Uterus (tissue), 3 donors: ENCODE measurements at regions not wholly inside any gene's neighbourhood (a gene's known extent, or its start where the extent isn't known, plus 50 kb on each side); places are given as distances from the start of the nearest gene placed in this dataset.

Experiments used
- DNase-seq, 2 donors: peaks; one replicate each; pipeline ENCODE4 v3.0.0-alpha.2; 2019 to 2020
- H3K27ac ChIP-seq, 2 donors: fragments of 200-600 bp; sonication (generic); 1 replicate in 1 of 2; 2 replicates in 1 of 2; pipeline ENCODE4 v1.5.1; 2016 to 2018
- H3K27me3 ChIP-seq, 2 donors: fragments of 200-600 bp; sonication (generic); one replicate each; pipeline ENCODE4 v1.5.1; 2018 to 2019; ENCODE audit warnings: control low read depth in 1 of 2
- H3K36me3 ChIP-seq, 2 donors: fragments of 200-600 bp; sonication (generic); one replicate each; pipeline ENCODE4 v1.5.1; 2019; ENCODE audit warnings: control low read depth in 1 of 2
- H3K4me1 ChIP-seq, 2 donors: fragments of 200-600 bp; sonication (generic); one replicate each; pipeline ENCODE4 v1.5.1; 2018 to 2019; ENCODE audit warnings: control low read depth in 1 of 2
- H3K4me3 ChIP-seq, 2 donors: fragments of 200-600 bp; sonication (generic); 1 replicate in 1 of 2; 2 replicates in 1 of 2; pipeline ENCODE4 v1.5.1; 2018 to 2019; ENCODE audit warnings: mild to moderate bottlenecking in 1 of 2
- H3K9me3 ChIP-seq, 2 donors: fragments of 200-600 bp; sonication (generic); one replicate each; pipeline ENCODE4 v1.5.1; 2019; ENCODE audit warnings: control low read depth in 1 of 2
- POLR2A ChIP-seq, 2 donors: fragments of 450-650 bp; IDR thresholded peaks; one replicate each; pipeline ENCODE4 v1.6.1; 2016; ENCODE audit warnings: antibody characterized with exemption in 2 of 2, mild to moderate bottlenecking in 1 of 2, moderate library complexity in 1 of 2
- intact Hi-C: fragments of 100-400 bp; cut with DNase I; formaldehyde crosslinking; loops from one replicate; pipeline ENCODE4 v1.15.1; 2023; ENCODE audit warnings: low total_unique reads
- TF ChIP-seq, protein P1 (sequence below), 4 experiments: fragments of 200-600 bp in 2 of 4; fragments of 450-650 bp in 2 of 4; sonication (generic) in 2 of 4; IDR thresholded peaks; one replicate each; pipeline ENCODE4 v1.5.1; 2016 to 2019; ENCODE audit warnings: antibody characterized with exemption in 4 of 4, mild to moderate bottlenecking in 2 of 4, moderate library complexity in 1 of 4
- donor health status: DM: yes; HTN: yes; CAD: no.

DNA sequence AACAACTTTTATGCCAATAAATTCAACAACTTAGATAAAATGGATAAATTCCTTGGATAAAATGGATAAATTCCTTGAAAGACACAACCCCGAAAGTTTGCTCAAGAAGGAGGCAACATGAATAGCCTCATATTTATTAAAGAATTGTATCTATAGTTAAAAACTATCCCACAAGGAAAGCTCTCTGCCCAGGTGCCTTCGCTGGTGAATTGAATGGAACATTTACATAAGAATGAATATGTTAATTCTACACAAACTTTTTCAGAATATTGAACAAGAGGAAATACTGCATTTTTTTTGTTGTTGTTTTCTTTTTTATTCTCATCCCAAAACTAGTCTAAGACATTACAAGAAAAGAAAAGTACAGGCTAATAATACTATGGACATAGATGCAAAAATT, 805.3 kb upstream of the RAB6C start:
- no peaks in the 10 kb centered on the region for H3K36me3 ChIP-seq
- no peaks in the 10 kb centered on the region for H3K27me3 ChIP-seq
- TF ChIP-seq POLR2A (IDR thresholded peaks at IDR 0.05): no peak
- TF ChIP-seq, protein P1, sequence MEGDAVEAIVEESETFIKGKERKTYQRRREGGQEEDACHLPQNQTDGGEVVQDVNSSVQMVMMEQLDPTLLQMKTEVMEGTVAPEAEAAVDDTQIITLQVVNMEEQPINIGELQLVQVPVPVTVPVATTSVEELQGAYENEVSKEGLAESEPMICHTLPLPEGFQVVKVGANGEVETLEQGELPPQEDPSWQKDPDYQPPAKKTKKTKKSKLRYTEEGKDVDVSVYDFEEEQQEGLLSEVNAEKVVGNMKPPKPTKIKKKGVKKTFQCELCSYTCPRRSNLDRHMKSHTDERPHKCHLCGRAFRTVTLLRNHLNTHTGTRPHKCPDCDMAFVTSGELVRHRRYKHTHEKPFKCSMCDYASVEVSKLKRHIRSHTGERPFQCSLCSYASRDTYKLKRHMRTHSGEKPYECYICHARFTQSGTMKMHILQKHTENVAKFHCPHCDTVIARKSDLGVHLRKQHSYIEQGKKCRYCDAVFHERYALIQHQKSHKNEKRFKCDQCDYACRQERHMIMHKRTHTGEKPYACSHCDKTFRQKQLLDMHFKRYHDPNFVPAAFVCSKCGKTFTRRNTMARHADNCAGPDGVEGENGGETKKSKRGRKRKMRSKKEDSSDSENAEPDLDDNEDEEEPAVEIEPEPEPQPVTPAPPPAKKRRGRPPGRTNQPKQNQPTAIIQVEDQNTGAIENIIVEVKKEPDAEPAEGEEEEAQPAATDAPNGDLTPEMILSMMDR (IDR thresholded peaks at IDR 0.05): no peak
- no peak overlapping the region for H3K27ac ChIP-seq
- intact Hi-C loops: no loop called here
- H3K4me3 ChIP-seq: no peak overlapping the region
- no peaks in the 10 kb centered on the region for H3K4me1 ChIP-seq
- DNase-seq: no peak
- no peaks in the 10 kb centered on the region for H3K9me3 ChIP-seq

DNA sequence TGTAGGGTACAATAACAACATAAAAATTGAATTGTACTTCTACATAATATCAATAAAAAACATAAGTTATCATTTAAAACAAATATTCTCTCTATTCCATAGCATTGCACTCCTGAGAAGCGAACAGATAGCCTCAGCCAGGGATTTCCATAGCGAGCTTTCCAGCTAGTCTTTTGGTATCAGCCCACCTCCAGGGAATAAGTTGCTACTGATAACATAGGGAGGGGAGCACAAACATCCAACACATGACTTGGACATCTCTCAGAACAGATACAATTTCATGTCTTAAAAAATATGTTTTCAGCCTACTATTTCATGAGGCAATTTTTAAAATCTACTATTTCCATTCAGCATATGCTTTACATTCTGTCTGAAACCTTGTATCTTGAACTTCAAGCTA, 804.4 kb upstream of the RAB6C start:
- Histone ChIP-seq H3K27me3 (no peaks in the 10 kb centered on the region), H3K36me3 (no peaks in the 10 kb centered on the region), H3K27ac (no peak overlapping the region), H3K9me3 (no peaks in the 10 kb centered on the region), H3K4me3 (no peak overlapping the region), H3K4me1 (no peaks in the 10 kb centered on the region)
- intact Hi-C loops: no loop called here
- no peak for TF ChIP-seq POLR2A (IDR thresholded peaks at IDR 0.05)
- TF ChIP-seq, protein P1 (IDR thresholded peaks at IDR 0.05): no peak
- no peak for DNase-seq

DNA sequence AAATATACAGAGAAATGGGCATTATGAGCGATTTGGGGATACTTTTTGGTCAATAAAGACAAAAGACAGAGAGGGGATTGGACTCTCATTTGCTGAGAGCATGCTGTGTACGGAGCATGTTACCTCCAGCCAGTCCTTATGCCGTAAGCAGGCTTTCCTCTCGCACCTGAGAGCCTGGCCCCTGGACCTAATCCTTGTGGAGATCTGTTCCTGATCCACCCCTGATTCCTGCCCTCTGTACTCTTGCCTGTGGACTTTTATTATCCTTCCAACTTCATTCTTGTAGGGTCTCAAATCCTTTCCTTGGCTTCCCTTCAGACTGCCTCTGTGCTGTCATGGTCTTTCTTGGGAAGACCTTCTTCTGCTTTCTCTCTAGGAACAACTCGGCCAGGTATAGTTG, 803.1 kb upstream of the RAB6C start:
- no peak for TF ChIP-seq POLR2A (IDR thresholded peaks at IDR 0.05)
- TF ChIP-seq, protein P1 (IDR thresholded peaks at IDR 0.05): no peak
- Histone ChIP-seq H3K36me3 (no peaks in the 10 kb centered on the region), H3K4me3 (no peak overlapping the region), H3K9me3 (no peaks in the 10 kb centered on the region), H3K27me3 (no peaks in the 10 kb centered on the region), H3K27ac (no peak overlapping the region), H3K4me1 (no peaks in the 10 kb centered on the region)
- intact Hi-C loops: no loop called here
- DNase-seq: no peak

DNA sequence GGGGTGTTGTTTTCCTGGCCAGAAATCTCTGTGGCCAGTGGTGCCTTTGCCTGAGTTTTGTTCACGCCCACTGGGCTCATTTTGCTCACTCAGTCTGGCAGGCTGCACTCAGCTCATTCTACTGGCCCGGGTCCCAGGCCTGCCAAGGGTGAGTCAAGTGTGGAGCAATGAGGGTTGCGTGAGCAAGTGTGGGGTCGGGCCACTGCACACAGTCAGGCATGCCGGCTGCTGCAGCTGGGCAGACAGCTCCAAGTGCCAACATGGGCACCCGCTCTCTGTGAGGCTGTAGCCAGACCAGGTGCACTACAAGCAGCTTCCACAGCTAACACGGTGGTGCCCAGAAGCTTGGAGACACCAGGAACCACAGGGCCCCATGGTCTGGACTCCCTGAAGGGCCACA, 801.1 kb upstream of the RAB6C start:
- Histone ChIP-seq H3K27me3 (no peaks in the 10 kb centered on the region), H3K27ac (no peak overlapping the region), H3K4me3 (no peak overlapping the region), H3K36me3 (no peaks in the 10 kb centered on the region), H3K9me3 (no peaks in the 10 kb centered on the region), H3K4me1 (no peaks in the 10 kb centered on the region)
- no peak for DNase-seq
- TF ChIP-seq POLR2A (IDR thresholded peaks at IDR 0.05): no peak
- TF ChIP-seq, protein P1 (IDR thresholded peaks at IDR 0.05): no peak
- intact Hi-C loops: no loop called here

DNA sequence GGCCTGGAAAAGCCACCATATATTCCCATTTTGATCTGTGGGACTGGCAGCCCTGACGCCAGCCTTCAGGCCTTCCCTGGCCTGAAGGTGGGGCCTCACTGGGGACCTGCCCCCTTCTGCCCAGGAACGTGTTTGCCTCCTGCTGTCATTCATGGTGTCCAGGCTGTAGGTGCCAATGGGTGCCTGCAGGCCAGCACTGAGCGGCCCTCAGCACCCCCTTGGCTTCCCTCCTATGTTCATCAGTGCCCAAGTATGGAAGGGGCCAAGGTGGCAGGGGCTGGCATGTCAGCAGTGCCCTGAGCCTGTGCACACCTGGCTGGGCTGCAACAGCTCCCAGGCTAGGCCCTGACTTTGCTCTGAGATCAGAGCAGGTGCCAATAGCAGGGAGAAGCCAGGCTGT, 800.3 kb upstream of the RAB6C start:
- no peak for DNase-seq
- H3K36me3 ChIP-seq: no peaks in the 10 kb centered on the region
- intact Hi-C loops: no loop called here
- no peaks in the 10 kb centered on the region for H3K27me3 ChIP-seq
- H3K27ac ChIP-seq: no peak overlapping the region
- no peak overlapping the region for H3K4me3 ChIP-seq
- TF ChIP-seq POLR2A (IDR thresholded peaks at IDR 0.05): no peak
- TF ChIP-seq, protein P1 (IDR thresholded peaks at IDR 0.05): no peak
- H3K9me3 ChIP-seq: no peaks in the 10 kb centered on the region
- H3K4me1 ChIP-seq: no peaks in the 10 kb centered on the region
